Chondrocyte (in vitro differentiated cells): ENCODE measurements at regions not wholly inside any gene's neighbourhood (a gene's known extent, or its start where the extent isn't known, plus 50 kb on each side); places are given as distances from the start of the nearest gene placed in this dataset.

ENCODE experiments used
- DNase-seq: peaks from one replicate; pipeline ENCODE4 v3.0.0; 2021; ENCODE audit warnings: mixed read lengths, low spot score
- H3K27ac Mint-ChIP-seq: one replicate; pipeline ENCODE4 v1.8.0; 2021; ENCODE audit warnings: mild to moderate bottlenecking, moderate library complexity, mixed read lengths; ENCODE audit not compliant: unreplicated experiment
- H3K27me3 Mint-ChIP-seq: 2 replicates; pipeline ENCODE4 v1.8.0; 2021; ENCODE audit warnings: low read depth, mixed read lengths
- H3K36me3 Mint-ChIP-seq: 2 replicates; pipeline ENCODE4 v1.8.0; 2021; ENCODE audit warnings: low read depth, mixed read lengths
- H3K4me1 Mint-ChIP-seq: 2 replicates; pipeline ENCODE4 v1.8.0; 2021; ENCODE audit warnings: low read depth, mild to moderate bottlenecking, mixed read lengths
- H3K4me3 Mint-ChIP-seq: one replicate; pipeline ENCODE4 v1.8.0; 2021; ENCODE audit warnings: mild to moderate bottlenecking, moderate library complexity, mixed read lengths; ENCODE audit not compliant: unreplicated experiment
- H3K9me3 Mint-ChIP-seq: 2 replicates; pipeline ENCODE4 v1.8.0; 2021; ENCODE audit warnings: low read depth, mixed read lengths
- CTCF ChIP-seq: fragments of 200-600 bp; sonication (generic); IDR thresholded peaks from 2 replicates; pipeline ENCODE4 v1.5.0; 2021; ENCODE audit warnings: antibody characterized with exemption, mild to moderate bottlenecking, moderate library complexity

GRCh38 chr6:9566096-9566495, 848.8 kb downstream of the TFAP2A start:
- H3K27ac Mint-ChIP-seq, result no peak overlapping the region
- no peak overlapping the region for H3K4me3 Mint-ChIP-seq
- no peak for DNase-seq
- no peaks in the 10 kb centered on the region for H3K9me3 Mint-ChIP-seq
- no peaks in the 10 kb centered on the region for H3K27me3 Mint-ChIP-seq
- H3K36me3 Mint-ChIP-seq, result no peaks in the 10 kb centered on the region
- no peak for TF ChIP-seq CTCF
- H3K4me1 Mint-ChIP-seq, result no peaks in the 10 kb centered on the region

GRCh38 chr6:9564021-9564420, 850.9 kb downstream of the TFAP2A start:
- H3K36me3 Mint-ChIP-seq, result no peaks in the 10 kb centered on the region
- no peak for DNase-seq
- TF ChIP-seq CTCF, result no peak
- H3K4me3 Mint-ChIP-seq, result no peak overlapping the region
- no peak overlapping the region for H3K27ac Mint-ChIP-seq
- no peaks in the 10 kb centered on the region for H3K9me3 Mint-ChIP-seq
- no peaks in the 10 kb centered on the region for H3K27me3 Mint-ChIP-seq
- H3K4me1 Mint-ChIP-seq, result no peaks in the 10 kb centered on the region

- Mint-ChIP-seq H3K9me3 (no peaks in the 10 kb centered on the region), H3K4me3 (no peak overlapping the region), H3K27me3 (no peaks in the 10 kb centered on the region), H3K4me1 (no peaks in the 10 kb centered on the region), H3K27ac (no peak overlapping the region), H3K36me3 (no peaks in the 10 kb centered on the region)
- DNase-seq, result no peak
- no peak for TF ChIP-seq CTCF
These were observed 851.3 kb downstream of the TFAP2A start for GRCh38 chr6:9563568-9563967.

- no peaks in the 10 kb centered on the region for H3K4me1 Mint-ChIP-seq
- TF ChIP-seq CTCF, result no peak
- H3K36me3 Mint-ChIP-seq, result no peaks in the 10 kb centered on the region
- no peak for DNase-seq
- H3K27ac Mint-ChIP-seq, result no peak overlapping the region
- H3K9me3 Mint-ChIP-seq, result peaks cover 19% of the 10 kb centered on the region
- no peak overlapping the region for H3K4me3 Mint-ChIP-seq
- no peaks in the 10 kb centered on the region for H3K27me3 Mint-ChIP-seq
These were observed 860.1 kb downstream of the TFAP2A start for GRCh38 chr6:9554806-9555205.

- Mint-ChIP-seq H3K27ac (no peak overlapping the region), H3K4me3 (no peak overlapping the region), H3K9me3 (peaks cover 19% of the 10 kb centered on the region), H3K4me1 (no peaks in the 10 kb centered on the region), H3K36me3 (no peaks in the 10 kb centered on the region), H3K27me3 (no peaks in the 10 kb centered on the region)
- DNase-seq, result no peak
- no peak for TF ChIP-seq CTCF
These were observed 860.6 kb downstream of the TFAP2A start for GRCh38 chr6:9554323-9554722.
